ENCODE measurements at regions not wholly inside any gene's neighbourhood (a gene's known extent, or its start where the extent isn't known, plus 50 kb on each side); places are given as distances from the start of the nearest gene placed in this dataset.
A peak's percentile ranks its signal among the peaks of the same experiment; 100 is the strongest.

DNA sequence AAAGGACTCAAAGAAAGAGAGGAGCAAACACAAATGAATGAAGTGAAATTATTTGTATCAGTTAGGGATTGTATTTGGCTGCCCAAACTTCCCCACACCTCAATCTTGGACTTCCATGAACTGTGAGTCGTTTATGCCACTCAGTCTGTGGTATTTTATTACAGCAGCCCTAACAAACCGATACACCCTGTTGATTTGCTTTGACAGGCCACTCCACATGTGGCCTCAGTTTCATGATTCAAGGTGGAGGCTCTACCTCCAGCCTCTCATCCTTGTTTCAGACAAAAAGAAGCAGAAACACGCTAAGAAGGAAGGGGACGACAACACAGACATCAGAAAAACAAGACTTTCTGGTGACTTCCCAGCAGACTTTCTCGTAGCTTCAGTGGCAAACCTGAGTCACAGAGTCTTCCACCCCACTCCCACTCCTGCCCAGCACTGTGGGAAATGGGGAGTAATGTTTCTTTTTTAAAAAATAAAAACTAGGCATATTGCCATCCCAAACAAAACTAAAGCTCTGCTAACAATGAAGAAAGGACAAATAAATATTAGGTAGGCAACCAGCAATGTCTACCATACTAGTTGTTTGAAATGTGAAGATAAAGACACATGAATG lies 52.2 kb upstream of the ABCA1 start:
- ATAC-seq (no peak), DNase-seq (no peak)
- H3K27ac ChIP-seq, result no peak overlapping the region
- TF ChIP-seq POLR2A (IDR thresholded peaks at IDR 0.05), result no peak
- TF ChIP-seq, protein P1, sequence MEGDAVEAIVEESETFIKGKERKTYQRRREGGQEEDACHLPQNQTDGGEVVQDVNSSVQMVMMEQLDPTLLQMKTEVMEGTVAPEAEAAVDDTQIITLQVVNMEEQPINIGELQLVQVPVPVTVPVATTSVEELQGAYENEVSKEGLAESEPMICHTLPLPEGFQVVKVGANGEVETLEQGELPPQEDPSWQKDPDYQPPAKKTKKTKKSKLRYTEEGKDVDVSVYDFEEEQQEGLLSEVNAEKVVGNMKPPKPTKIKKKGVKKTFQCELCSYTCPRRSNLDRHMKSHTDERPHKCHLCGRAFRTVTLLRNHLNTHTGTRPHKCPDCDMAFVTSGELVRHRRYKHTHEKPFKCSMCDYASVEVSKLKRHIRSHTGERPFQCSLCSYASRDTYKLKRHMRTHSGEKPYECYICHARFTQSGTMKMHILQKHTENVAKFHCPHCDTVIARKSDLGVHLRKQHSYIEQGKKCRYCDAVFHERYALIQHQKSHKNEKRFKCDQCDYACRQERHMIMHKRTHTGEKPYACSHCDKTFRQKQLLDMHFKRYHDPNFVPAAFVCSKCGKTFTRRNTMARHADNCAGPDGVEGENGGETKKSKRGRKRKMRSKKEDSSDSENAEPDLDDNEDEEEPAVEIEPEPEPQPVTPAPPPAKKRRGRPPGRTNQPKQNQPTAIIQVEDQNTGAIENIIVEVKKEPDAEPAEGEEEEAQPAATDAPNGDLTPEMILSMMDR (IDR thresholded peaks at IDR 0.05), result no peak
- intact Hi-C loops (cut with DNase I), result loop anchor here (10.0 kb wide), 1 partner anchor 65 kb away; no protein-coding TSS in a partner anchor
- WGBS, 2 donors, result 92 to 93% methylated on average over 5 of the region's 5 CpGs
- H3K4me3 ChIP-seq, result no peak overlapping the region
- no peaks in the 10 kb centered on the region for H3K36me3 ChIP-seq (replicated peaks in 1 of 2; ENCODE audit: insufficient read depth in 1 of 2, low read depth in 2 of 2)
- no peaks in the 10 kb centered on the region for H3K27me3 ChIP-seq
- peaks cover 17% of the 10 kb centered on the region for H3K4me1 ChIP-seq
- no peaks in the 10 kb centered on the region for H3K9me3 ChIP-seq

DNA sequence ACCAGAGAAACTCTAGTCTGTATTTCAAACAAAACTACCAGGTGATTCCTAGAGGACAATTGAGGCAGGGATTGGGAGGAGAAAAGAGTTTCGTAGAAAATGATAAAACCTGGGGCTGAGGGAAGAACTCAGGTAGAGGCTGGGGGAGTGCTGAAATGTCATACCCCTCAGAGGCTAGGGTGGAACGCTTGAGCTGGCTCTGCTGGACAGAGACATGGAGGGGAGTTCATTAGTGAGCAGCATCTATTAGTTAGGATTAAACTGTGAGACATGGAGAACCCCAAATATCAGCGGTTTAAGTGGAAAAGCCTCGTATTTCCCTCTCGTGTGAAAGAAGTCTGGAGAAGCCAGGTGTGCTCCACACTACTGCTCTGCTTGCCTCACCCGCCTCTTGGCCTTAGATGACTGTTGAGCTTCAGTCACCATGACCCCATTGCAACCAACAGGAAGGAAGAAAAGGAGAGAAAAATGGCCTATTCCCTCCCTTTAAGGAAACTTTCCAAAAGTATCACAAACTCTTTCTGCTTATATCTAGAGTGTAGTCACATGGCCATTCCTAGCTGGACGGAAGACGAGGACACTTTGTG lies 53.7 kb upstream of the ABCA1 start:
- Histone ChIP-seq H3K4me1 (peaks cover 17% of the 10 kb centered on the region), H3K27ac (peak overlapping the region in 3 of 4 donors; percentile 37 to 56 (median 48))

DNA sequence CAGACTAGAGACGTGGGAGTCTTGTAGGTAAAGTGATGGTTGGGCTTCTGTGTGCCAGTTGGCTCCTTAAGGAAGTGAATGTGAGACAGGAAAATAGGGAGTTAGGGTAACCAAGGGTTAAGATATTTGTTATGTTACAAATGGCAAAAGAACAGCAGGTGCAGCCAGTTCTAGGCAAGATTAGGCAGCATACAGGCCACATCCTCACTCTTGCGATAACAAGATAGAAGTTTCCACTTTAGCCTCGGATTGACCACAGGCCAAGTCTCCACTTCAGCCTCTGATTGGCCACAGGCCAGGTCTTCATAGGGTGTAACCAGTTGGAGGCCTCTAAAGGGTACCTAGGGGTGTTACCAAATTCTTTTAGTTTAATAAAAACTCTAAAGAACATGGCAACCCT lies 54.6 kb upstream of the ABCA1 start:
- no peak for ATAC-seq
- intact Hi-C loops (cut with DNase I), result loop anchor here (10.0 kb wide), 1 partner anchor 62 kb away; no protein-coding TSS in a partner anchor

More for the DNA sequence above, 53.7 kb upstream of the ABCA1 start:
- Histone ChIP-seq H3K4me3 (no peak overlapping the region), H3K36me3 (replicated peaks in 1 of 2; ENCODE audit: insufficient read depth in 1 of 2, low read depth in 2 of 2) (no peaks in the 10 kb centered on the region), H3K27me3 (no peaks in the 10 kb centered on the region), H3K9me3 (no peaks in the 10 kb centered on the region)
- peak; percentile 38 to 79 (median 66) for DNase-seq
- whole genome bisulfite sequencing, 2 donors, result 43 to 53% methylated on average over 8 of the region's 8 CpGs
- TF ChIP-seq POLR2A (IDR thresholded peaks at IDR 0.05), result no peak
- TF ChIP-seq, protein P1 (IDR thresholded peaks at IDR 0.05), result no peak
- ATAC-seq, result peak; percentile 94
- intact Hi-C loops (cut with DNase I), result loop anchor here (10.0 kb wide), 1 partner anchor 63 kb away; no protein-coding TSS in a partner anchor

DNA sequence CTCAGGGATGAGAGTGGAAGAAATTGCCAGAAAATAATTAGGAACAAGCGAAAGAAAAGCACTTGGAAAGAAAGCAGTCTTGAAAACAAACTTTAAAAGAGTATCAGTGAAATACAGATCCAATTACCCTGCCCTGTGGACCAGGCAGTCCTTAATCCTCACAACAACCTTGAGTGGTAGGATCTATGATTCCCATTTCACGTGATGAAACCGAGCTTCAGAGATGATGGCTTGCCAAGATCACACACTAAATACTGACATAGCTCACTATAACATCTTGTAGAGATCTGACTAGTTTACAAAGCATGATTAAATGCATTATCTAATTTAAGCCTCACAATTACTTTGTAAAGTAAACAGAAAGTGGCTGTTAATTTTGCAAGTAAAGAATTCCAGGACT lies 55.5 kb upstream of the ABCA1 start:
- H3K36me3 ChIP-seq (replicated peaks in 1 of 2; ENCODE audit: insufficient read depth in 1 of 2, low read depth in 2 of 2), result no peaks in the 10 kb centered on the region
- H3K9me3 ChIP-seq, result no peaks in the 10 kb centered on the region
- intact Hi-C loops (cut with DNase I), result loop anchor here (10.0 kb wide), 1 partner anchor 61 kb away; no protein-coding TSS in a partner anchor
- ATAC-seq (no peak), DNase-seq (no peak)
- TF ChIP-seq POLR2A (IDR thresholded peaks at IDR 0.05), result no peak
- TF ChIP-seq, protein P1 (IDR thresholded peaks at IDR 0.05), result no peak
- peaks cover 17% of the 10 kb centered on the region for H3K4me1 ChIP-seq
- 42 to 51% methylated on average over 3 of the region's 3 CpGs for WGBS, 2 donors
- no peak overlapping the region for H3K4me3 ChIP-seq
- H3K27me3 ChIP-seq, result no peaks in the 10 kb centered on the region
- no peak overlapping the region for H3K27ac ChIP-seq

More for the DNA sequence above, 54.6 kb upstream of the ABCA1 start:
- TF ChIP-seq, protein P1 (IDR thresholded peaks at IDR 0.05), result no peak
- no peak for TF ChIP-seq POLR2A (IDR thresholded peaks at IDR 0.05)
- WGBS, 2 donors, result 36 to 46% methylated on average over 3 of the region's 3 CpGs
- no peak overlapping the region for H3K4me3 ChIP-seq
- no peaks in the 10 kb centered on the region for H3K27me3 ChIP-seq
- peak overlapping the region in 1 of 4 donors; percentile 56 for H3K27ac ChIP-seq
- H3K4me1 ChIP-seq, result peaks cover 17% of the 10 kb centered on the region
- H3K9me3 ChIP-seq, result no peaks in the 10 kb centered on the region
- no peaks in the 10 kb centered on the region for H3K36me3 ChIP-seq (replicated peaks in 1 of 2; ENCODE audit: insufficient read depth in 1 of 2, low read depth in 2 of 2)
- DNase-seq, result peak in 3 of 4 donors; percentile 20 to 30 (median 25)

All from body of pancreas (tissue), 4 donors.